HG03439 (cell line): ENCODE measurements at regions not wholly inside any gene's neighbourhood (a gene's known extent, or its start where the extent isn't known, plus 50 kb on each side); places are given as distances from the start of the nearest gene placed in this dataset.
A peak's percentile ranks its signal among the peaks of the same experiment; 100 is the strongest.

Experiments used
- ATAC-seq: cut with Tn5 transposase; IDR thresholded peaks from one replicate; pipeline ENCODE4 v1.9.1; 2021; ENCODE audit warnings: mild to moderate bottlenecking, moderate library complexity; ENCODE audit not compliant: unreplicated experiment

GRCh38 chr10:4137299-4137698 lies 352.3 kb upstream of the KLF6 start:
- ATAC-seq = no peak

DNA sequence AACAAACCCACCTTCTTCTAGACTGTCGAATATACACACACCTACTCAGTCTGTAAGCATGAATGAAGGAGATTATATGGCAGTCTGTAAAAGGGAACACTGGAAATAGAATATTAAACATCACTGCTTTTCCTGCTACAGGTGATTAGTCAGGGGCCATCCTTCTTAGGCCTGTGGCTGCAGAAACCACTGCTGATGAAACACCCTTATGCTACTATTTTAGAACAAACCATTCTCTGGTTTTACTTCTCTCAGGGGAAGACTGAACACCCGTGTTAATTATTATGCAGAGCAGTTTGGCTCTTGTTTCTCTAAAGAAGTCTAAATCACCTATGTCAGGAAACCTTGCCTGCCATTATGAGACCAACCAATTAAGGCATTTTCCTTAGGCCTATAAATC lies 351.1 kb upstream of the KLF6 start:
- ATAC-seq = peak; percentile 82

DNA sequence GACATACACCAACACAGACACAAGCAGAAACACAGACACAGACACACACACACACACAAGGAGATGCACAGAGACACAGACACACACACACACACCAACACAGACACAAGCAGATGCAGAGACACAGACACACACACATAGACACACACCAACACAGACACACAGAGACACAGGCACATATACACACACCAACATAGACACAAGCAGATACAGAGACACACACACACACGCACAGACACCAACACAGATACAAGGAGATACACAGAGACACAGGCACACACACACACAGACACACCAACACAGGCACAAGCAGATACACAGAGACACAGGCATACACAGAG lies 347.2 kb upstream of the KLF6 start:
- no peak for ATAC-seq

GRCh38 chr10:4131407-4132215 lies 346.6 kb upstream of the KLF6 start:
- peak; percentile 65 for ATAC-seq

DNA sequence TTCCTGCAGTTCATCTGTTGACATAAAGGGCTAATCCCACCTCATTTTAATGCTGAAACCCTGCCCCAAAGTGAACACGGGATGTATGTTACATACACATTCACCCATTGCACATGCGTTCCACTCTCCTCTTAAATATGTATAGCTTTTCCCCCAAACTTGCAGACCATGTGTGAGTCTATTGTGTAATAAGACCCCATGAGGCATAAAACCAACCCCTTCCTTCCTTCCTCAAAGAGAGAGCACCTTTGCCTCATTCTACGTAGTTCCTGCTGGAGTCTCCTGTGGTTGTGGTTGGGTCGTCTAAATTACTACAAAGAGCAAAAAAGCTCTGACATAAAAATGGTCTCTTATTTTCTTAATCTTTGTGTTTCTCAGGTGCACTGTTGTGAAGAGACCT lies 345.7 kb upstream of the KLF6 start:
- ATAC-seq = no peak

DNA sequence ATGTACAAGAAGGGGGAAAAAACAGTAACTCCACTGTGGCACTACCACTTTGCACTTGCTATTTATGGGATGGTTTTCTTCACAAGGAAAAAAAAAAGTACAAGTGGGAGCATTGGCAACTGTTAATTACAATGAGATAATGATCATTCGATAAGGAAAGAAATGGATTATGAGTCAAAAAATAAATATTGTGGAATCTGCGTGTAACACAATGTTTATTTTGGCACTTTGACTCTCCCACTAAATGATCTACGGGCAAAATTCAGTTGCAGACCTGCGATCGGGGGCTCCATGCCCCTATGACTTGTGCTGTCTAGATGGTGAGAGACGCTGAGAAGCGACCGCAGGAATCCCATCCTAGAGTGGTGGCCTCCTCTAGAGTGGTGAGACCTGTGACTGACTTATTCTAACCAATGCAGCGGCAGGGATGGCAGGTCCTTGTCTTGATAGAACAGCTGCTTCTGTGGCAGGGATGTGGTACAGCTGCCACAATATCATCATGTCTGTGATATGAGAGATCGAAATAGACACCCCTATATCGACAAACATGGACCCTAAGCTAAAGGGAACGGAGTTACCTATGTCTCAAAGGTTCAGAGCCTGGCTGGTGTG lies 345.0 kb upstream of the KLF6 start:
- no peak for ATAC-seq

DNA sequence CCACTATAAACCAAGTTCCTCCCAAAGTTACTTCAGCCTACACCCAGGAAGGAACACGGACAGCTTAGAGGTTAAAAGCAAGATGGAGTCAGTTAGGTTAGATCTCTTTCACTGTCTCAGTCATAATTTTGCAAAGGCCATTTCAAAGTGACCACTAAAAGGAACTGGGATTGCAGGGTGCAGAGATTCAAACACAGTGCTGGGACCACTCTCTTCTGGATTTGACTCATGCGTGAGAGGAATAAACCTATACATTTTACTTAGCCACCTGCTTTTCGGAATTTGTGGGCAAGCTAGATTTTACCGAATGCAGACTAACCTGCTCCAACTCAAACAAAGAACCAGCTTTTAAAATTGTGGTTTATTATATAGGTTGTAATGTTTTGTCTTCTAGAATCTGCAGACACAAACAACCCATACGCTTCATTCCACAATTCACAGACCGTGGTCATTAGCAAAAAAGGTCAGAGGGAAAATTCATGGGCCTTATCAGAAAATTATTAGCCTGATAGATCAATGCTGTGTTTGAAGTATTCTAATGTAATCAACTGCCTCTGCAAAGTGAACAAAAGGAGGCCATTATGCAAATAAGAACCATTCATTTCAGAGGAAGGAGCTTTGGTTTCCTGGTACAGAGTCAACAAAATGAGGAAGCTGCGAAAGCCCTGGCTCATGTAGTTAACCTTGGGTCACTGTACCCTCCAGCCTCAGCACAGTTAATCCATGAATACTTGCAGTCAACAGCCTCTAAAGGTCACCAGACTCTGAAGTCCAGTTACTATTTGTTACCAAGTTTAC lies 342.7 kb upstream of the KLF6 start:
- ATAC-seq = no peak

- ATAC-seq = no peak
Observed at GRCh38 chr10:4125776-4126175, 340.8 kb upstream of the KLF6 start.

DNA sequence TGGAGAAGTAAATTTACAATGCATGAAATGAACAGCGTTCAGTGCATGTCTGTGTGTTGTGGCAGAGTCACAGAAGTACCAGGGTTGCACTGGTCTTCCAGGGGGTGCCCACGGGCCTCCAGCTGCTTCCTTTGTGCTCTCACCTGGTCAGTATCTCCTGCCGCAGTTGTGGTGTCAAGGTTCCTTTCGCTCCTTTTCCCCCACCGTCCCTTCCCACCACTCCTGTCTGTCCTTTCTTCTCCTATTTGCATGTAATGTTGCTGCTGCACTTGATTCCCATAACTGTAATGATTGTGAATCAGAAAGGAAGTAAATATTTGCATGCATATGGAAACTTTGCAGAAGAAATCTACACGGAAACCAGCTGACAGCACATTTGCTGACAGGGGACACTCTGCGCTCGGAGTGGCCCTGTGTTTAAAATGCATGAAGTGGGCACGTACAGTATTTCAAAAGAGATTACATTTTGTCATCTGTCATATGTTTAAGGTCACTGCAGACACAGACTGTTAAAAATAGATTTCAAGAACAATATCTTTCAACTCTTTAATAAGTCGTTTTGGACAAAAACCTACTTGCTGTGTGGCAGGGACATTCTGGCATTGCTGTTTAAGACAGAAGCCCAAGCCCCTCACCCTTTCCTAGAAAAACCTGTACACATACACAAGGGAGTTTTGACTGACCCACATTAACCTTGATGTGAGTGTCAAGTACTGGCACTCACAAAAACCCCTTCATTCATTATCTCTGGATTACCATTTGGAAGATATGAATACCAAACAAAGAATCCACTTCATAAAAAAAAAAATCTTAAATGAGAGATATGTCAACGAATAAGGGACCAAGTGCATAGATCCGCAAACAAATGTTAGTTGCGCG lies 336.7 kb upstream of the KLF6 start:
- ATAC-seq = peak; percentile 70

- ATAC-seq = no peak
Observed at GRCh38 chr10:4120096-4120853, 335.3 kb upstream of the KLF6 start.

GRCh38 chr10:4119107-4119506 lies 334.1 kb upstream of the KLF6 start:
- no peak for ATAC-seq

DNA sequence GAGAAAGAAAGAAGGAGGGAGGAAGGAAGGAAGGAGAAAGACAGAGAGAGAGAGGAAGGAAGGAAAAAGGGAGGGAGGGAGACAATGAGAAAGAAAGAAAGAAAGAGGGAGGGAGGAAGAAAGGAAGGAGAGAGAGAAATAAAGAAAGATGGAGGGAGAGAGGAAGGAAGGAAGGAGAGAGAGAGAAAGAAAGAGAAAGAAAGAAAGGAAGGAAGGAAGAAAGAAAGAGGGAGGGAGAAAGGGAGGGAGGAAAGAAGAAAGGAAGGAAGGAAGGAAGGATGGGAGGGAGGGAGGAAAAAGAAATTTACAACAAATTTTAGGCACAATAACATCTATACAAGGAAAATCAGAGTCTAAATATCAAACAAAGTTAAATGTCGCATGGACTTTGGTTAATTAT lies 332.6 kb upstream of the KLF6 start:
- no peak for ATAC-seq

DNA sequence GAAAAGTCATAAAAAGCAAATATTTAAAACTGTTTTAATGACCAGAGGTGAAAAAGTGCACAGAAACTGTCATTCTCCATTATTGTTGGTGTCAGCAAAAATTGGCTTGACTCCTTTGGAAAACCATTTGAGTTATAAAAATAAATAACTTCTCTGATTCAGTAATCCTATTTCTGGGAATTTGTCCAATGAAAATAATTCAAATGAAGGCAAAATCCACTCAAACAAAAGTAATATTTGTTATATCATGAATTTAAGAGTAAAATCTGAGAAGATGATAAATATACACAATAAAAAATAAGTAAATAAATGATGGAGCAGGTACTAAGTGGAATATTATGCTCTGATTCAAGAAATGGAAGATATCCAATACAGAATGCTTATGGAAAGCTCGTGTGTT lies 326.6 kb upstream of the KLF6 start:
- ATAC-seq = no peak

DNA sequence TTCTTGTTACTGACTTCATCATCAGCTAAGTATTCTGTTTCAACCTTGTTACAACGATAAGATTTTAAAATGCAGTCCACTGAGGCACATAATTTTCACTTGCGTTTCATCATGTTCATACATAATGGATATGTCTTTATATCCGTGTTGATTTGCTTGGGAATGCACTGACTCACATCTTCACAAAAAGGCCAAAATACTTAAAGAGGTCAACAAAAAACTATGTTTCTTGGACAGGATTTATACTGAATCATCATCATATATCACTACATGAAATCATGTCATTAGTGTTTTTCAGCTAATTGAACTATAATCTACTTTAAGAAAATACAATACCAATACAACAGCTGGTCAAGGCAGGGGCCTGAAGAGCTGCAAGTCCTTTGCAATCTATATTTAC lies 324.5 kb upstream of the KLF6 start:
- no peak for ATAC-seq

GRCh38 chr10:4108693-4109092 lies 323.7 kb upstream of the KLF6 start:
- ATAC-seq = no peak

- ATAC-seq = no peak
Observed at GRCh38 chr10:4107285-4107851, 322.4 kb upstream of the KLF6 start.

DNA sequence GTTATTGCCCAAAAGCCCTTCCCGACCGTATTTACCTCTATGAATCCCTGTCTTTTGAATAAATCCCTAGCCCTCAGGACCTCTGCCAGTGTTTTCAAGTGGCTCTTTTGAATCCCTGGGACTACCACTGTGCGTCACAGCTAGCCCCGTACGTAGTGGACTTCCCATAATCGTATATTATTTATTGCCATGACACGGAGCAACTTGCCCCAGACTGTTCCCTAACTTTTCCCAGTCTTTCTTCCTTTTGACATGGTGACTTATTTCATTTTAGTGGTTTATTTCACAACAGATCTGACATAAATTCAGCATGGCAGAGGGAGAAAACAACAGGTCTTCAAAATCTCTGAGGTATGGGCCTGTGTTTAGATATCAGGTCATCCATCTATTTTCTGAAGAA lies 318.6 kb upstream of the KLF6 start:
- ATAC-seq = no peak

- no peak for ATAC-seq
Observed at GRCh38 chr10:4102802-4103344, 317.9 kb upstream of the KLF6 start.

DNA sequence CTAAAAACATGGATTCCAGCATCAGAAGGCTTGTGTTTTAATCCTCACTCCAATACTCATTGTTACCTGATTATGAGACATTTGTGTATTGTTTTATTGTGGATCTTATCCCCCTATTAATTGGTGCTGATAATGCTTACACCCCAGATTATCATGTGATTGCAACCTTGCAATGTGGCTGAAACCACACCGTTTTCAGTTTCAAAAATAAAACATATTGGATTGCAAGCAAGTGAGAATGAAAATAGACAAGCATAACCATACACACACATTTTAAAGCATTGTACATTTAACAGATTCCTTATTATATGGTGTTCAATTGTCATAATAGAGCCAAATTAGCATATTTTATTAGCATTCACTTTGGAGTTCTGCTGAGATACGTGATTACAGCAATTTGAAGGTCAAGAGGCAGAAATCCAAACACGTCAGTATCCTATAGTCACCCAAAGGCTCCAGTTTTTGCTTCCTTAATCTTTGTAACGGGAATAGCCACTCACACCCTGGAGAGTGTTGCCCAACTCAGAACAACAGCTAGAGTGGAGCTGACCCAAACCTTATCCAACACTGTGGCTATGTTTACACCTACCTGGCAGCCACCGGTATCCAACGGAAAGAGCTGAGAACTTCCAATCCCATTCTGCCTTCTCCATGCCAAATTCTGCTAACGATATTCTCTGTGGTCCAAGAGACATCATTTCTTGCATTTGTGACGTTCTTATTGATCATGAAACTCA lies 317.1 kb upstream of the KLF6 start:
- no peak for ATAC-seq
